HL-60 (cell line): ENCODE measurements at regions not wholly inside any gene's neighbourhood (a gene's known extent, or its start where the extent isn't known, plus 50 kb on each side); places are given as distances from the start of the nearest gene placed in this dataset.

Experiments used
- DNase-seq, 2 experiments: peaks; one replicate each; pipeline ENCODE4 v3.0.0-alpha.2; 2010 to 2020; ENCODE audit warnings: low read depth in 1 of 2, low spot score in 1 of 2
- H3K27ac ChIP-seq: fragments of 250-450 bp; sonication (Bioruptor Pico); replicated peaks from 2 replicates; pipeline ENCODE4 v1.5.1; 2020; ENCODE audit warnings: mild to moderate bottlenecking, moderate library complexity
- H3K27me3 ChIP-seq: fragments of 250-450 bp; sonication (Bioruptor Pico); 2 replicates; pipeline ENCODE4 v1.5.1; 2021; ENCODE audit warnings: mild to moderate bottlenecking, moderate library complexity; ENCODE audit not compliant: insufficient read depth, poor library complexity, severe bottlenecking
- H3K4me3 ChIP-seq: replicated peaks from 2 replicates; pipeline ENCODE4 v1.5.1; 2011; ENCODE audit warnings: mild to moderate bottlenecking, control low read depth, low read length; ENCODE audit not compliant: insufficient read depth
- CTCF ChIP-seq: IDR thresholded peaks from one replicate; pipeline ENCODE4 v1.5.1; 2011; ENCODE audit warnings: low read length, control low read depth, inconsistent platforms; ENCODE audit not compliant: insufficient read depth
- GABPA ChIP-seq: IDR thresholded peaks from 2 replicates; pipeline ENCODE4 v1.6.1; 2012; ENCODE audit warnings: low read depth
- POLR2AphosphoS5 ChIP-seq: IDR thresholded peaks from 2 replicates; pipeline ENCODE4 v1.6.1; 2012; ENCODE audit warnings: low read depth
- REST ChIP-seq: IDR thresholded peaks from 2 replicates; pipeline ENCODE4 v1.6.1; 2012; ENCODE audit warnings: low read depth; ENCODE audit not compliant: insufficient replicate concordance
- SPI1 ChIP-seq: IDR thresholded peaks from 2 replicates; pipeline ENCODE4 v1.6.1; 2012; ENCODE audit warnings: low read depth, mild to moderate bottlenecking, borderline replicate concordance

GRCh38 chr9:20144197-20144596 is 355.4 kb upstream of the SLC24A2 start:
- TF ChIP-seq REST (no peak), POLR2AphosphoS5 (no peak), GABPA (no peak), CTCF (no peak), SPI1 (no peak)
- Histone ChIP-seq H3K4me3 (no peak overlapping the region), H3K27me3 (no peaks in the 10 kb centered on the region), H3K27ac (no peak overlapping the region)
- no peak for DNase-seq

GRCh38 chr9:20139763-20140290 is 351.0 kb upstream of the SLC24A2 start:
- no peak for TF ChIP-seq REST
- no peak for TF ChIP-seq CTCF
- no peak for TF ChIP-seq SPI1
- TF ChIP-seq GABPA: no peak
- Histone ChIP-seq H3K27ac (no peak overlapping the region), H3K4me3 (no peak overlapping the region), H3K27me3 (no peaks in the 10 kb centered on the region)
- DNase-seq: no peak

GRCh38 chr9:20138841-20139240 is 350.0 kb upstream of the SLC24A2 start:
- Histone ChIP-seq H3K27ac (no peak overlapping the region), H3K4me3 (no peak overlapping the region), H3K27me3 (no peaks in the 10 kb centered on the region)
- DNase-seq: no peak
- TF ChIP-seq CTCF: no peak
- no peak for TF ChIP-seq REST
- no peak for TF ChIP-seq GABPA
- TF ChIP-seq SPI1: no peak
- no peak for TF ChIP-seq POLR2AphosphoS5
